GM18502 (cell line): ENCODE measurements at regions not wholly inside any gene's neighbourhood (a gene's known extent, or its start where the extent isn't known, plus 50 kb on each side); places are given as distances from the start of the nearest gene placed in this dataset.

Source experiments
- ATAC-seq: cut with Tn5 transposase; IDR thresholded peaks from one replicate; pipeline ENCODE4 v1.9.1; 2021; ENCODE audit warnings: mild to moderate bottlenecking; ENCODE audit not compliant: unreplicated experiment, poor library complexity

- no peak for ATAC-seq
Observed at GRCh38 chr7:91515961-91516360, 251.7 kb downstream of the FZD1 start.

GRCh38 chr7:91517201-91517785 is 253.1 kb downstream of the FZD1 start:
- no peak for ATAC-seq

DNA sequence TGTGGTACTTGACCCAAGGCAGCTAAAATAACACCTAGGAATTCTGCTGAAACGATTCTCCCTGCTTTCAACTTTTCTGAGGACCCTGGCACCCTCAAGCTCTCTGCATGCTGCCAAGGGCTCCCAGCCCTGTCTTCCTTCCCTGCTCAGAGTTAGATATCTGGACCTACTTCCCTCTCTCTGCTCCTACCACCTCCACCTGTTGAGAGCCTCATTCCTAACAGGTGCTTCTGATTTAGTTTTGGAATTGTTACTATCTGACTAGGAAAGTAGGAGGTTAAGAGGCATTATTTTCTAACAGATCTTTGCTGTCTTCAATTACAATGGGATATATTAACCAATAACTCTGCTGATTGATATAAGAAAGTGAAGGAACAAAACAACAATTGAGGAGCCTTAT is 253.8 kb downstream of the FZD1 start:
- no peak for ATAC-seq

DNA sequence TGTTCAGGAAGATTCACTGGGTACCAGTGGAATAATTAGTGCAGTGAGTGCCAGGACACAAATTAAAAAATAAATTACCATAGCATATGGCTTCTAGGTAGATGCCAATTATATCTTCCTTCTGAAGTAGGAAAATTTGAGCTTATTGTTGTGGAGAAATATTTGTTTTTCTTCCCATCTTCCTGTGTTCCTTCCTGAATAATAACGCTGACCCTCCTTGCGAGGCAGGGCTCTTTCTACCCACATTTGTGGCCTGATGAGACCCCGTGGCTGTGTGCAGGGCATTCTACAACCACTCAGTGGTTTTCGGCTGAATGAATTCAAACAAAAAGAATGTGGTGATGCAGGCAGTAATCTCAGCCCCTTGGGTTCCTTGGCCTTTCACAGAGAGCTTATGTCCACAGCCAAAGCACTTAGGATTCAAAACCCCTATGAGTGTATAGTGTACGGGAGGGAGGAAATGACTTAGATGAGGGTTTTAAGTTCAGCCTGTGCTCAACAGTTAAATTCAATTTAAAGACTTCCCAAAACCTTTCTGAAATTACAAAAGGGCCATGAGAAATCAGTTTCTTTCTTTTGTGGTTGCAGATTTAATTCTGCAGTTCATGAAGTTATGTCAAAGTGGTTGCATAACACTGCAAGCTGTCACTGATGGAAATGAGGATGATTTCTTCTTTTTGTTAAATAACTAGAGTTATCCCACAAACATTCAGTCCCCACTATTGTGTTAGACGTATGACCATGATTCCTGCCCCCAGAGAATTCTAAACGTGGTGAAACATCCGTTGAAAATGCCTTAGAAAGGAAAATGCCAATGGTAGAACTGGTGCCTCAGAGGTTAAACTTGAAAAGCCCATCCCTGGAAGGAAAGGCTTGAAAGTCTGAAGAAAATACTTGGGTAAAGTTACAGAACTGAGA is 255.3 kb downstream of the FZD1 start:
- ATAC-seq: no peak

- no peak for ATAC-seq
Observed at GRCh38 chr7:91520645-91521044, 256.4 kb downstream of the FZD1 start.

DNA sequence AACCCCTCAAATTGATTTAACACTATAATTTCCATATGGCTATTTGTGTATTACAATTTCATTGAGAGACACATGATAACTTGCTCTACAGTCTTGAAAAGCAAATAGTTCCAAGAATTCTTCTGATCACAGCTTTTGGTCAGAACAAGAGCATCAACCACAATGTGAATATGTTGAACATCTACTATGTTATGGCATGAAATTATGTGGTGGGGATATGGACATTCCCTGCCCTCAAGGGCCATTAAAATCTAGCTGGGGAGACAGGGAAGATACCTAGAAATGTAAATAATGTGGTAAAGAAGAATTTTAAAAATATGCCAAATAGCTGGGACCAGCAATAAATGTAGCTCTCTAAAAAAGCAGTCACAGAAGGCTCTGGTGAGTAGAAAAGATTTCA is 262.2 kb downstream of the FZD1 start:
- no peak for ATAC-seq

GRCh38 chr7:91527460-91527859 is 263.2 kb downstream of the FZD1 start:
- no peak for ATAC-seq

GRCh38 chr7:91533996-91534395 is 269.8 kb downstream of the FZD1 start:
- ATAC-seq: no peak

- ATAC-seq: no peak
Observed at GRCh38 chr7:91537260-91538152, 273.3 kb downstream of the FZD1 start.

GRCh38 chr7:91541641-91542040 is 277.4 kb downstream of the FZD1 start:
- ATAC-seq: no peak

DNA sequence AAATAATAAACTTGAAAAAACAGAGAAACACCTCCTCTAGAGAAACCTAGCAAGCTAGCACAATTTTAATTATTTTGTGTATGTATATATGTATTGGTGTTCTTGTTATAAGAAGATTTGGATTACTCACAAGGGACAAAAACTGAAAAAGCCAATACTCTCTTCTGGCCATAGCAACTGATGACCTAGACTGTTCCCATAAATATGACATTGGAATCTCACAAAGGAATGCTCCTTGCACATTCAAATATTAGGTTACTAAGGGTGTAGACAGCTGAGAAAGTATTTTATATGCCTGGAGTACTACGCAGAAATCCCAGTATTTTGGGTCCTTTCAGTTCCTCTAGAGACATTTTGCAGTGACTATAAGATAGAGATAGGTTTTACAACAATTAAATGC is 279.4 kb downstream of the FZD1 start:
- no peak for ATAC-seq

- no peak for ATAC-seq
Observed at GRCh38 chr7:91549878-91550277, 285.6 kb downstream of the FZD1 start.

DNA sequence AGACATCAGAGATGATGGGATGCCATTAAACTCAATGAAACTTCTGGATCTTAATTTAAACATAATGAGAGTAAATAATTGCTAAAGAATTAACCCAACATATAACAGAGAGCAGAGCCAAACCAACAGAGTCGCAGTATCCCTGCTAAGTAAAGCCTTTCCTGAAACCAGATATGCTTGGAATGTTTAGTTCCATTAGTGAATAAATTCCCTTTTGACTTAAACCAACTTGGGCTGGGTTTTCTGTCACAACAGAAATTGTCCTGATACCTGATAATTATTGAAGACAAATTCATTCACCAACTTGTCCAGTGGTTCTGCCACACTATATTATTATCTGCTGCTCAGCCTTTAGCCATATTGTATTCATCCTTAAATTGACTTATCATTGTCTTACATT is 286.7 kb downstream of the FZD1 start:
- ATAC-seq: no peak

GRCh38 chr7:91551377-91552175 is 287.3 kb downstream of the FZD1 start:
- ATAC-seq: no peak

GRCh38 chr7:91553410-91553895 is 289.2 kb downstream of the FZD1 start:
- ATAC-seq: no peak

GRCh38 chr7:91554883-91555282 is 290.6 kb downstream of the FZD1 start:
- ATAC-seq: no peak

DNA sequence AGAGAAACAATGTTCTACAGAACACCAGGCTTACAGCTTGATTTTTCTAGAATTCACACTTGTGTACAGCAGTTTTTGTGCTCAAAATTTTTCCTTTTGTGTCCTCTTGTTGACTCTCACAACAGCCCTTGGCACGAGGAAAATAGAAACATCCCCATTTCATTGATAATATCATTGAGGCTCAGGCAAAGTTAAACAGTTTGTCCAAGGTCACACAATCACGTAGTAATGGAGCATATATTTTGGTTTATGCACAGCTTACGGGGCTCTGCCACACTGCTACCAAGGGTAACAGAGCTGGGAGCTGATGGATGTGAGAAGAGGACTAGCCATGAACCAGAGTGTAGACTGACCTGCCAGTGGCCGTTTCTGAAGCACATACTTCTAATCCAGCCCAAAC is 292.0 kb downstream of the FZD1 start:
- no peak for ATAC-seq

GRCh38 chr7:91556956-91557650 is 292.9 kb downstream of the FZD1 start:
- ATAC-seq: no peak

DNA sequence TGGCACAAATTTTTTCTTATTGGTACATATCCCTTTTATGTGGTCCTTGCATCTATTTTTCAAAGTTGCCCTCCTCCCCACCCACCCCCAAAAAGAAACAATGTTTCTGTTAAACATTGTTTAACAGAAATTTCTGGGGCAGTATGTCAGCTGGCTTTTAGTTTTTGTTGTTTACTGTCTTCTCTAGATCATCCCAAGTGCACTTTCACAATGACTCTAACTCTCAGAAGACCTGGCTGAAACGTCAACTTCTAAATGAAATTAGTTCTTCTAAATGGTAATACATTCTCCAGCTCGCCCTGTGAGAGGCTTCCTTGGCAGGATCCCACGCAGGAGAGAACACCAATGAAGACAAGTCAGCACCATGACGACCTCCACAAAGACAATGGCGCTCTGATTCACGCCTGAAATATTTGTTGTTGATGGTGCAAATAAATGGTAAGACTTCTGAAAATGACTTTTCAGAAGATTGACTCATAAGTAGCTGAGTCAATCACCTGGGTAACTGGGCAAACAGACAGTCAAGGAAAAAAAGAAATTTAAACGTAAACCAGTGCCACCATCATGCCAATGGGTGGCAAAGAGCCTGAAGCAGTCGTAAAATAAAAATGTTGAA is 293.7 kb downstream of the FZD1 start:
- peak; percentile 82 for ATAC-seq
